Heart right ventricle (tissue), 16 donors: ENCODE measurements at regions not wholly inside any gene's neighbourhood (a gene's known extent, or its start where the extent isn't known, plus 50 kb on each side); places are given as distances from the start of the nearest gene placed in this dataset.

ENCODE experiments used
- ATAC-seq, 8 donors: fragments of 200-7000 bp; cut with Tn5 transposase; one replicate each; pipeline ENCODE4 v1.9.1; 2020; ENCODE audit warnings: mild to moderate bottlenecking in 8 of 8, moderate library complexity in 8 of 8, moderate number of reproducible peaks in 1 of 8
- DNase-seq, 2 donors: peaks; one replicate each; pipeline ENCODE4 v3.0.0-alpha.2; 2020
- H3K27ac ChIP-seq, 10 donors: fragments of 200-600 bp; sonication (generic) in 2 of 10; one replicate each; pipeline versions ENCODE4 v1.5.0 to v1.8.0; 2020 to 2022; ENCODE audit warnings: mild to moderate bottlenecking in 3 of 10
- H3K27me3 ChIP-seq, 7 donors: fragments of 200-600 bp; one replicate each; pipeline ENCODE4 v1.8.0; 2021 to 2022; ENCODE audit warnings: mild to moderate bottlenecking in 2 of 7
- H3K36me3 ChIP-seq, 9 donors: fragments of 200-600 bp; sonication (generic) in 1 of 9; one replicate each; pipeline versions ENCODE4 v1.5.0 to v1.8.0; 2020 to 2022; ENCODE audit warnings: mild to moderate bottlenecking in 2 of 9
- H3K4me1 ChIP-seq, 9 donors: fragments of 200-600 bp; sonication (generic) in 1 of 9; one replicate each; pipeline versions ENCODE4 v1.5.0 to v1.8.0; 2020 to 2022; ENCODE audit warnings: mild to moderate bottlenecking in 4 of 9
- H3K4me3 ChIP-seq, 10 donors: fragments of 200-600 bp; sonication (generic) in 2 of 10; one replicate each; pipeline versions ENCODE4 v1.5.0 to v1.8.0; 2020 to 2022; ENCODE audit warnings: mild to moderate bottlenecking in 7 of 10, moderate library complexity in 2 of 10
- H3K9me3 ChIP-seq, 11 donors: fragments of 200-600 bp in 10 of 11; sonication (generic) in 2 of 11; one replicate each; pipeline versions ENCODE4 v1.5.0 to v1.8.0; 2013 to 2022; ENCODE audit warnings: mild to moderate bottlenecking in 2 of 11, control low read depth in 1 of 11, moderate library complexity in 1 of 11
- WGBS, 2 donors: extraction: QIAGEN DNeasy Blood & Tissue Kit; methylation state at CpG; one replicate each; pipeline ENCODE4 v1.1.7; 2013; ENCODE audit warnings: inconsistent platforms in 1 of 2; 5-methylcytosine and 5-hydroxymethylcytosine counted together
- intact Hi-C, 10 donors: fragments of 100-400 bp; cut with DNase I; formaldehyde crosslinking; loops; one replicate each; pipeline versions ENCODE4 v1.11.1 to v1.14.2; 2022
- TF ChIP-seq, protein P1 (sequence below), 9 donors: fragments of 200-600 bp; sonication (generic) in 2 of 9; IDR thresholded peaks; one replicate each; pipeline versions ENCODE4 v1.5.0 to v1.8.0; 2021 to 2022; ENCODE audit warnings: antibody characterized with exemption in 9 of 9, mild to moderate bottlenecking in 5 of 9, moderate library complexity in 1 of 9
- donor health status: Arrhythmogenic right ventricular cardiomyopathy.
- donor health status: ischemic (EF 13 %, LVEDD 7.1; RV severe dilation, severe dysfunction).
- donor health status: healthy with polysubstance abuse.
- donor health status: DM: no; HTN: yes; CAD: no.
- donor health status: DM: no; HTN: no; CAD: no.
- donor health status: ischemic (EF 25% LVEDD 6.9; RV normal size, moderate dysfunction).
- donor health status: ischemic (EF 25% LVEDD 5.7; RV mildly dilated, moderate dysfunction).
- donor health status: healthy.
- donor health status: DM: yes; HTN: yes; CAD: no.
- donor health status: Ischemic cardiomyopathy.
- donor health status: ischemic (EF 35%, LVEDD 5.7; RV mildly dilated, moderate dysfunction).
- donor health status: nonischemic (EF 11% LVEDD 7.7; RV severe dilation, severe dysfunction).
- donor health status: DM: yes; HTN: yes; CAD: no.
- donor health status: PGD.
- donor health status: ischemic (EF 29% LVEDD 5.4; RV normal size, mild dysfunction).
- donor health status: nonischemic (EF 23%, LVEDD 6.1; RV moderate dilation, normal function).

DNA sequence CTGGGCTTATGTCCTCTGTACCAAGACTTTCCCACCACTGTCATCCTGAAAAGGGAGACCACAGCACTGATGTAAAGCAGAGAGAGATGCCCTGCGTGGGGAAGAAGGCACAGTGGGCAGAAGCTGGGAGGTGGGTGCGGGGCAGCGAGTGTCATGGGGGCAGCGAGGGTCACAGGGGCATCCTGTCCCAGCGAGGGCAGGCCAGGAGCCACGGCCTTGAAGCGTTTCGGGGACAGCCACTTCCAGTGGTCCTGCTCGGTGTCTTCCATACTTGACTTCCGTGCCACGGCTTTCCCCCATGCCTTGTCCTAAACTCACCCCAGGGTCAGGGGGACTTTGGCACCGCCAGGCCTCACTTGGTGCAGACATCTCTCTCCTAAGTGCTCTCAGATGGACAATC, 1121.3 kb downstream of the TBC1D22A start:
- no peak overlapping the region for H3K27ac ChIP-seq
- H3K4me3 ChIP-seq = no peak overlapping the region
- TF ChIP-seq, protein P1, sequence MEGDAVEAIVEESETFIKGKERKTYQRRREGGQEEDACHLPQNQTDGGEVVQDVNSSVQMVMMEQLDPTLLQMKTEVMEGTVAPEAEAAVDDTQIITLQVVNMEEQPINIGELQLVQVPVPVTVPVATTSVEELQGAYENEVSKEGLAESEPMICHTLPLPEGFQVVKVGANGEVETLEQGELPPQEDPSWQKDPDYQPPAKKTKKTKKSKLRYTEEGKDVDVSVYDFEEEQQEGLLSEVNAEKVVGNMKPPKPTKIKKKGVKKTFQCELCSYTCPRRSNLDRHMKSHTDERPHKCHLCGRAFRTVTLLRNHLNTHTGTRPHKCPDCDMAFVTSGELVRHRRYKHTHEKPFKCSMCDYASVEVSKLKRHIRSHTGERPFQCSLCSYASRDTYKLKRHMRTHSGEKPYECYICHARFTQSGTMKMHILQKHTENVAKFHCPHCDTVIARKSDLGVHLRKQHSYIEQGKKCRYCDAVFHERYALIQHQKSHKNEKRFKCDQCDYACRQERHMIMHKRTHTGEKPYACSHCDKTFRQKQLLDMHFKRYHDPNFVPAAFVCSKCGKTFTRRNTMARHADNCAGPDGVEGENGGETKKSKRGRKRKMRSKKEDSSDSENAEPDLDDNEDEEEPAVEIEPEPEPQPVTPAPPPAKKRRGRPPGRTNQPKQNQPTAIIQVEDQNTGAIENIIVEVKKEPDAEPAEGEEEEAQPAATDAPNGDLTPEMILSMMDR (IDR thresholded peaks at IDR 0.05) = no peak
- ATAC-seq (no peak), DNase-seq (no peak)
- no peaks in the 10 kb centered on the region for H3K36me3 ChIP-seq
- no peaks in the 10 kb centered on the region for H3K9me3 ChIP-seq
- 88 to 91% methylated on average over 12 of the region's 12 CpGs for WGBS, 2 donors
- H3K27me3 ChIP-seq = peaks cover 0 to 31% (median 16%) of the 10 kb centered on the region in 7 donors
- intact Hi-C loops = no loop called here
- H3K4me1 ChIP-seq = no peaks in the 10 kb centered on the region

DNA sequence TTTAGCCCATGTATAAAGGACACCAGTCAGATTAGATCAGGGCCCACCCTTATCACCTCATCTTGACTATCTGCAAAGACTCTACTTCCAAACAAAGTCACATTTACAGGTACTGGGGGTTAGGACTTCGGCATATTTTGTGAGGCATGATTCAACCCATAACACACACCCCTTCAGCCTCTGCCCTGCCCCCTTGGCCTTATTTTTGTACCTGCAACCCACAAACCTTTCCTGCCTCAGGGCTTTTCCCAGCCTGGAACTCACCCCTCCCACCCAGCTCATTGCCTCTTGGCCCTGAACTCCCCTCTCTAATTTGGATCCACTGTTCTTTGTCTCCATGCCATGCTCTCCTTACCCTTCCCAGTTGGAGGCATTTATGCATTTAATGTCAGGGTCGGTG, 1116.9 kb downstream of the TBC1D22A start:
- TF ChIP-seq, protein P1 (IDR thresholded peaks at IDR 0.05) = no peak
- Histone ChIP-seq H3K4me1 (no peaks in the 10 kb centered on the region), H3K9me3 (no peaks in the 10 kb centered on the region), H3K4me3 (no peak overlapping the region), H3K27ac (no peak overlapping the region), H3K36me3 (no peaks in the 10 kb centered on the region), H3K27me3 (peaks cover 0 to 23% (median 20%) of the 10 kb centered on the region in 7 donors)
- DNase-seq (no peak), ATAC-seq (no peak)
- intact Hi-C loops = no loop called here
- 88 to 89% methylated on average over 2 of the region's 2 CpGs for WGBS, 2 donors

DNA sequence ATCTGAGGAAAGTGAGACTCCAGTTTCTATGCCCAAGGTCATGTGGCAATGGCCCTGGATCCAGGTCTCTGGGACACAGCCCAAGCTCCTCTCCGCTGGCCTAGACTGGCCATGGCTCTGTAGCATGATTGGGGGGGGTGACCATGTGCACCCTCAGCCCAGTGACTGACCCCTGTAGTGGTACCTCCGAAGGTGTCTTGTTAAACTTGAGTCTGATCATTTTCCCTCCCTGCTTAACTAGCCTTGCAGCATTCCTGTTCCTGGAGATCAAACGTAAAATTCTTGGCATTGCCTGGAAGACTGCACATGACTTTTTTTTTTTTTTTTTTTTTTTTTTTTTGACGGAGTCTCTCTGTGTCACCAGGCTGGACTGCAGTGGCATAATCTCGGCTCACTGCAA, 1116.0 kb downstream of the TBC1D22A start:
- Histone ChIP-seq H3K9me3 (no peaks in the 10 kb centered on the region), H3K4me1 (no peaks in the 10 kb centered on the region), H3K4me3 (no peak overlapping the region), H3K27me3 (peaks cover 0 to 30% (median 23%) of the 10 kb centered on the region in 7 donors), H3K36me3 (no peaks in the 10 kb centered on the region), H3K27ac (no peak overlapping the region)
- no peak for ATAC-seq
- TF ChIP-seq, protein P1 (IDR thresholded peaks at IDR 0.05) = no peak
- intact Hi-C loops = no loop called here
- DNase-seq = no peak
- WGBS, 2 donors = 53 to 61% methylated on average over 5 of the region's 5 CpGs

DNA sequence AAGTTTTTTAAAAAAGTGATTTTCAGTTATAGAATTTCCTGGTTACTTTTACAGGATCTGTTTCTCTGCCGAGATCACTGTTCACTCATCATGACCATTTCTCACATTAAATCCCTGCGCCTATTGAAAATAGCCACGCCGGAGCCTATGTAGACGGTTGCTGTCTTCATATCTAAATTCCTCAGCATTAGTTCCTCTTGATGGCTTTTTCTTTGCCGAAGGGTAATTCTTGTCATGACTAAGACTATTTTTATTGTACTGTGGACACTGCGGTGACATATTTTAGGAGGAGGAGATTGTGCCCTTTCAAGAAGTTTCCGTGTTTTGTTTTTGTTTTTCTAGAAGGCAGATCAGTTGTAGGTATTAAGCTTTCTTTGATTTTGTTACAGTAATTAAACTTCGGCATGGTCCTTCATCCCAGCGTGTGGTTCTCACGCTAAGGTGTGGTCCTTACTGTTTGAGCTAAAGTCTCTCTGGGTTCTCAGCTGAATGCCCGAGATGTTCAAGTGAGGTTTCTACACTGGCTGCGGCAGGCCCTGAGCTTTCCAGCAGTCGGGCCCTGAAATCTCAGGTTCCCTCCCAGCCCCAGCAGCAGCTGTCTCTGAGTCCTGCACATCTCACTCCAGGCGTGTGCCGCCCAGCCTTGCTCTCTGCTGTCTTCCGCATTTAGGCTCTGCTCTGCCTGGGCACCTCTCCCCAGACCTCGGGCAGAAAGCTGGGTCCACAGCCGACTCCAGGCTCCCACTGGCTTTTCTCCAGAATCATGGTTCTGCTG, 1110.5 kb downstream of the TBC1D22A start:
- intact Hi-C loops = no loop called here
- Histone ChIP-seq H3K4me1 (no peaks in the 10 kb centered on the region), H3K36me3 (no peaks in the 10 kb centered on the region), H3K4me3 (no peak overlapping the region), H3K27me3 (peaks cover 0 to 33% (median 13%) of the 10 kb centered on the region in 7 donors), H3K9me3 (peaks cover 0 to 22% (median 5%) of the 10 kb centered on the region in 11 donors), H3K27ac (no peak overlapping the region)
- no peak for ATAC-seq
- no peak for DNase-seq
- TF ChIP-seq, protein P1 (IDR thresholded peaks at IDR 0.05) = no peak
- 83 to 84% methylated on average over 19 of the region's 19 CpGs for WGBS, 2 donors
